AG04449 (cell line): ENCODE measurements at regions not wholly inside any gene's neighbourhood (a gene's known extent, or its start where the extent isn't known, plus 50 kb on each side); places are given as distances from the start of the nearest gene placed in this dataset.

Source experiments
- CTCF ChIA-PET: fragments of 350-600 bp; formaldehyde crosslinking; extraction: SDS; loops from one replicate; lab custom pipeline; 2021; ENCODE audit warnings: antibody characterized with exemption; lab: Yijun Ruan, JAX
- POLR2A ChIA-PET: fragments of 400-600, 350-600 bp; formaldehyde crosslinking; extraction: SDS; loops from one replicate; lab custom pipeline; 2020; ENCODE audit warnings: antibody characterized with exemption, inconsistent platforms; lab: Yijun Ruan, JAX
- DNase-seq: peaks from one replicate; pipeline ENCODE4 v3.0.0-alpha.2; 2010; ENCODE audit warnings: low read depth, low spot score
- H3K4me3 ChIP-seq: 2 replicates; pipeline ENCODE4 v1.5.1; 2011; ENCODE audit warnings: low read depth, mild to moderate bottlenecking, control low read depth, low read length
- TF ChIP-seq, protein P1 (sequence below): IDR thresholded peaks from one replicate; pipeline ENCODE4 v1.5.1; 2011; ENCODE audit warnings: mild to moderate bottlenecking, moderate library complexity, low read length, control low read depth, inconsistent platforms; ENCODE audit not compliant: insufficient read depth; ENCODE audit errors: missing control alignments

DNA sequence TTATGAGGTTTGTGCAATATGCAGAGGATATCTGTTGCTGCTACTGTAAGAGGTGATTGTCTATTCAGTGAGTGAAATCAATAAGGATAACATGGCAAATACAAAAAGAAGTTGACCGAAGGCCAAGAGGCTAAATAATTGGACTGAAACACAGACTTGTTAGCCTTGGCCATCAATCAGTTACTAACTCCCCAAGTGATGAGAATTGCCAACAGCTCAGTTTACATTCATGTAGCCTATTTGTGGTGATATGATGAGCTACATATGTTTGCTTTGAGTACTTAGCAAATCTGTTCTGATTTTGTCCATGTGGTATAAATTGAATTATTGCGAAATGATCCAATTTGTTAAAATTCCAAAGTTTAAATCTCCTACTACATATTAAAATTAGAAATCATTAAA, 68.6 kb upstream of the VAV3 start:
- ChIA-PET CTCF (interaction anchor here (1.3 kb wide), 1 partner anchor 15 kb away, joined by 3 read pairs; no protein-coding TSS in a partner anchor), POLR2A (no interaction called here)
- TF ChIP-seq, protein P1, sequence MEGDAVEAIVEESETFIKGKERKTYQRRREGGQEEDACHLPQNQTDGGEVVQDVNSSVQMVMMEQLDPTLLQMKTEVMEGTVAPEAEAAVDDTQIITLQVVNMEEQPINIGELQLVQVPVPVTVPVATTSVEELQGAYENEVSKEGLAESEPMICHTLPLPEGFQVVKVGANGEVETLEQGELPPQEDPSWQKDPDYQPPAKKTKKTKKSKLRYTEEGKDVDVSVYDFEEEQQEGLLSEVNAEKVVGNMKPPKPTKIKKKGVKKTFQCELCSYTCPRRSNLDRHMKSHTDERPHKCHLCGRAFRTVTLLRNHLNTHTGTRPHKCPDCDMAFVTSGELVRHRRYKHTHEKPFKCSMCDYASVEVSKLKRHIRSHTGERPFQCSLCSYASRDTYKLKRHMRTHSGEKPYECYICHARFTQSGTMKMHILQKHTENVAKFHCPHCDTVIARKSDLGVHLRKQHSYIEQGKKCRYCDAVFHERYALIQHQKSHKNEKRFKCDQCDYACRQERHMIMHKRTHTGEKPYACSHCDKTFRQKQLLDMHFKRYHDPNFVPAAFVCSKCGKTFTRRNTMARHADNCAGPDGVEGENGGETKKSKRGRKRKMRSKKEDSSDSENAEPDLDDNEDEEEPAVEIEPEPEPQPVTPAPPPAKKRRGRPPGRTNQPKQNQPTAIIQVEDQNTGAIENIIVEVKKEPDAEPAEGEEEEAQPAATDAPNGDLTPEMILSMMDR = no peak
- DNase-seq = no peak
- no peak overlapping the region for H3K4me3 ChIP-seq

DNA sequence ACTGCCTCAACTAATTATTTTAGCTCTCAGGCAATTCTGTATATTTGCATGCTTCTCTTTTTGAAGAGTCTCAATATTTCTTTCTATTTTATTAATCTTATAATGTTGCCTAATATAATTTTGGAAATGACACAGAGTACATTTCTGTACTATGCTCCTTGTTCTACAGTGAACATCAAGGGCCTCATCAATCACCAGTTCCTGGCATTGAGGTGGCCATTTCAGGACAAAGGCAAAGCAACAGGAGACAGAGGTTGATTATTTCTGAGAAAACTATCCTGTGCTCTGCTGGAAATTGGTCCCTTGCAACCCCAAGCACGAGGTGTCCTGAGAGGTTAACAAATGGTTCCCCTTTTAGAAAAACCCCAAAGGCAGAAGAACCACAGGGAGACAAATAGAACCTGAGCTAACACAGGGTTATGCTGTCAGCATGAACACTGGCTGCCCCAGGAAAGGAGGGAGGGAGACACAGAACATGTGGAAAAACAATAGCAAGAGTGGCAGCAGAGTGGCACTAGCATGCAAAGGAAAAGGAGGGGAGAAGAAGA, 63.9 kb upstream of the VAV3 start:
- no peak overlapping the region for H3K4me3 ChIP-seq
- no peak for DNase-seq
- ChIA-PET CTCF (no interaction called here), POLR2A (no interaction called here)
- TF ChIP-seq, protein P1 = no peak

DNA sequence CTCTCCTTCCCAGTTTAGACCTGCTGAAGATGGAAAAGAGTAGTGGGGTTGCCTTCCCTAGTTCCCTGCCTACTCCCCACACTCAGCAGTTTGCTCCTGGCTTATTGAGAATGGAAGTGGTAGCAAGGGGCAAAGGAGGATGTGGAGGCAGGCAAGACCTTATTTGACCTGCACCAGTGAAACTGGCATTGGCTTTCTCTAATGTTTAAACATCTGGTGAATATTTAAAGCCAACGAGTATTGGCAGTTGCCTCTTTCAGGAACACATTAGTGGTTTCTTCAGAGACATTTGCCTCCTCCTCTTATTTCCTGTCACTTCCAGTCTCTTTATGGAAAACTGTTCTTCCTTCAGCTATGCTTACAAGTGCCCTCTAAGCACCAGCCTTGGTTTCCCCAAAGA, 62.4 kb upstream of the VAV3 start:
- ChIA-PET POLR2A (no interaction called here), CTCF (no interaction called here)
- no peak overlapping the region for H3K4me3 ChIP-seq
- TF ChIP-seq, protein P1 = no peak
- DNase-seq = no peak

DNA sequence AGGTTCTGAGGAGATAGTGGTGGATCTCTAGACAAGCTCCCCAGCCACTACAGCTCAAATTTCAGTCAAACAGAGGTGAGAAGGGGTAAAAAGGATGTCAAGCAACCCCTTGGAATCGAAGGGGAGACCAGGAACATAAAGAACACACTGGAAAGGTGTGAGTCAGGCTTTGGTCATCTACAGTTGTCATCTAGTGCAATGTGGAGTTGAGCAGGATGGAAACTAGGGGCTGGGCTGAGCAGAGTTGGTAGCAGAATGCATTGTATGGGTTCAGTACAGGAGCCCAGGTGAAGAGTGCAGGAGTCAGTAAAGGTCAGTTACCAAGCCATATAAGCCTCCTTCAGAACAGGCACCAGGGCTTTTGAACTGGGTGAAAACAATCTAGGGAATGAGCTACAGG, 52.7 kb upstream of the VAV3 start:
- H3K4me3 ChIP-seq = no peak overlapping the region
- DNase-seq = no peak
- CTCF ChIA-PET = no interaction called here
- TF ChIP-seq, protein P1 = no peak
- POLR2A ChIA-PET = no interaction called here

DNA sequence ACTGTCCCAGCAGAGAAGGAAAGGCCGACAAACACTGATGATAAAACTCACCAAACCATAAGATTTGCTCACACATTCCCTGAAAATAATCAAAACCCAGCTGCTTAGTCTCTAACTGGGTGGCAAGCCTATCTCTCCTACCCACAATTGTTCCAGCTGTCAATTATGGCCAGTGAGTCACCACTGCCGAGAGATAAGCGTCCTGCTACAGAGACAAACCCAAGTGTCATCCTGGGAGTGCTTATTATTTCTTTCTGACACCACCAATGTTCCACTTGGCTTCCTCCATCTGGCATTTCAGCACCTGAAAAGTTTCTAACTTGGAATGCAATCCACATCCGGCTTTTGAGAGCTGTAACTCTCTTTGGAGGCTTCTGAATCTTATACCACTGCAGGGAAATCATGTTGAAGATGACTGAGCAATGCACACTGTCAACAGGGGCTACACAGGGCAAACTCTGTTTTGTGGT, 51.5 kb upstream of the VAV3 start:
- no peak overlapping the region for H3K4me3 ChIP-seq
- CTCF ChIA-PET = no interaction called here
- DNase-seq = no peak
- TF ChIP-seq, protein P1 = no peak
- POLR2A ChIA-PET = no interaction called here
